Esophagus squamous epithelium (tissue), 4 donors: ENCODE measurements at regions not wholly inside any gene's neighbourhood (a gene's known extent, or its start where the extent isn't known, plus 50 kb on each side); places are given as distances from the start of the nearest gene placed in this dataset.

ENCODE experiments used
- CTCF ChIP-seq, 6 experiments: fragments of 450-650 bp in 4 of 6; fragments of 200-600 bp in 2 of 6; sonication (generic) in 2 of 6; IDR thresholded peaks; one replicate each; pipeline ENCODE4 v1.5.1; 2016 to 2019; ENCODE audit warnings: antibody characterized with exemption in 6 of 6, mild to moderate bottlenecking in 4 of 6, moderate library complexity in 4 of 6
- POLR2A ChIP-seq, 4 donors: fragments of 450-650 bp; IDR thresholded peaks; one replicate each; pipeline ENCODE4 v1.6.1; 2017; ENCODE audit warnings: antibody characterized with exemption in 4 of 4, mild to moderate bottlenecking in 4 of 4, moderate library complexity in 3 of 4

- TF ChIP-seq CTCF (IDR thresholded peaks at IDR 0.05) (no peak), POLR2A (IDR thresholded peaks at IDR 0.05) (no peak)
These were observed 170.1 kb upstream of the TARS1 start for GRCh38 chr5:33270671-33271070.
